Mucosa of descending colon (tissue), 3 donors: ENCODE measurements at regions not wholly inside any gene's neighbourhood (a gene's known extent, or its start where the extent isn't known, plus 50 kb on each side); places are given as distances from the start of the nearest gene placed in this dataset.

Experiments
- ATAC-seq: fragments of 200-7000 bp; cut with Tn5 transposase; one replicate; pipeline ENCODE4 v1.9.1; 2020; ENCODE audit warnings: mild to moderate bottlenecking, moderate library complexity
- DNase-seq, 3 donors: peaks; one replicate each; pipeline ENCODE4 v3.0.0-alpha.2; 2020
- H3K36me3 ChIP-seq: fragments of 200-600 bp; one replicate; pipeline ENCODE4 v1.8.0; 2021; ENCODE audit warnings: low read depth, mild to moderate bottlenecking
- H3K4me1 ChIP-seq: fragments of 200-600 bp; one replicate; pipeline ENCODE4 v1.8.0; 2021; ENCODE audit warnings: low read depth, mild to moderate bottlenecking
- H3K4me3 ChIP-seq: fragments of 200-600 bp; one replicate; pipeline ENCODE4 v1.8.0; 2021; ENCODE audit warnings: mild to moderate bottlenecking
- H3K9me3 ChIP-seq: fragments of 200-600 bp; one replicate; pipeline ENCODE4 v1.8.0; 2021; ENCODE audit warnings: mild to moderate bottlenecking
- intact Hi-C, 2 donors: fragments of 100-400 bp; cut with DNase I in 1 of 2; cut with micrococcal nuclease in 1 of 2; formaldehyde crosslinking; loops; one replicate each; pipeline versions ENCODE4 v1.11.0 to v1.11.1; 2022; cut with DNase I, micrococcal nuclease
- TF ChIP-seq, protein P1 (sequence below): fragments of 200-600 bp; IDR thresholded peaks from one replicate; pipeline ENCODE4 v1.8.0; 2022; ENCODE audit warnings: antibody characterized with exemption, mild to moderate bottlenecking
- donor health status: DM: no; HTN: no; CAD: no; lungs with moderate emphysema.
- donor health status: DM: no; HTN: no; CAD: no.
- donor health status: DM: no; HTN: yes; CAD: no.

DNA sequence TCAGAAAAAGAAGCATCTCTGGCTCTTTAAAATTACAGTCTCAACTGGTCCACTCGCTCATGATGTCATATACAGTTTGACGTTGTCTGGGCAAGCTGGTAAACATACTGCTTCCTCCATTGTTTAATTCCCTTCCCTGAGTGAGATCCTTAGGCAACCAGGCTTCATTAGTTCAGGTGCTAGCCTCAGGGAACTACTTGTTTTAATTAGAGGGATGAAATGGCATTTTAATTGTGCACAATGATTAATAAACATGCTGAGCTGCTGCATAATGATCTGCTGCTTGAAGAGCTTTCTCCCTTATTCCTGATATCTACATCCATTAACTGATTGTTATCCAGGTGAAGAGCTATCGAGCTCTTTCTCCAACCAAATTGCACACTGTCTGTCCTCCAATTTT lies 195.6 kb upstream of the ETAA1 start:
- ATAC-seq: no peak
- no peaks in the 10 kb centered on the region for H3K36me3 ChIP-seq

DNA sequence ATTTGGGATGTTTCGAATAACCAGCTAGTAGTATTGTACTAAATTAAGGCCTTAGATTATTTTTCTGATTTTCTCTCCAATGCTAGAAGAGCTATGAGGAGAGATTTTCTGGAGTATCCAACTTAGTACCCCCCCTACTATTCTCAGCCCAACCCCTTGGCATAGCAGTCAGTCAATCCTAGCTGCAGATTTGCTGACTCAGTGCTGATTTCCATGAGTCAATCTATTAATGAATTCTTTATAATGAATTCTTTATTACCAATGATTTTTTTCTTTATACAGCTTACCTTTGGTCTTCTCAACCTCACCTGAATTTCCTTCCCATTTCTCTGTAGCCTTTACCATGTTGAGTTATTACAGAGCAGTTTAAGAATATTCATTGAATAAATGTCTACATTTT lies 192.8 kb upstream of the ETAA1 start:
- no peaks in the 10 kb centered on the region for H3K36me3 ChIP-seq
- H3K9me3 ChIP-seq: no peaks in the 10 kb centered on the region
- DNase-seq (no peak), ATAC-seq (no peak)
- TF ChIP-seq, protein P1, sequence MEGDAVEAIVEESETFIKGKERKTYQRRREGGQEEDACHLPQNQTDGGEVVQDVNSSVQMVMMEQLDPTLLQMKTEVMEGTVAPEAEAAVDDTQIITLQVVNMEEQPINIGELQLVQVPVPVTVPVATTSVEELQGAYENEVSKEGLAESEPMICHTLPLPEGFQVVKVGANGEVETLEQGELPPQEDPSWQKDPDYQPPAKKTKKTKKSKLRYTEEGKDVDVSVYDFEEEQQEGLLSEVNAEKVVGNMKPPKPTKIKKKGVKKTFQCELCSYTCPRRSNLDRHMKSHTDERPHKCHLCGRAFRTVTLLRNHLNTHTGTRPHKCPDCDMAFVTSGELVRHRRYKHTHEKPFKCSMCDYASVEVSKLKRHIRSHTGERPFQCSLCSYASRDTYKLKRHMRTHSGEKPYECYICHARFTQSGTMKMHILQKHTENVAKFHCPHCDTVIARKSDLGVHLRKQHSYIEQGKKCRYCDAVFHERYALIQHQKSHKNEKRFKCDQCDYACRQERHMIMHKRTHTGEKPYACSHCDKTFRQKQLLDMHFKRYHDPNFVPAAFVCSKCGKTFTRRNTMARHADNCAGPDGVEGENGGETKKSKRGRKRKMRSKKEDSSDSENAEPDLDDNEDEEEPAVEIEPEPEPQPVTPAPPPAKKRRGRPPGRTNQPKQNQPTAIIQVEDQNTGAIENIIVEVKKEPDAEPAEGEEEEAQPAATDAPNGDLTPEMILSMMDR: no peak
- no peaks in the 10 kb centered on the region for H3K4me1 ChIP-seq
- no peak overlapping the region for H3K4me3 ChIP-seq
- intact Hi-C loops: no loop called here

More for the DNA sequence above, 195.6 kb upstream of the ETAA1 start:
- intact Hi-C loops: no loop called here
- no peaks in the 10 kb centered on the region for H3K9me3 ChIP-seq
- no peak for DNase-seq
- H3K4me1 ChIP-seq: no peaks in the 10 kb centered on the region
- no peak overlapping the region for H3K4me3 ChIP-seq
- TF ChIP-seq, protein P1: no peak

DNA sequence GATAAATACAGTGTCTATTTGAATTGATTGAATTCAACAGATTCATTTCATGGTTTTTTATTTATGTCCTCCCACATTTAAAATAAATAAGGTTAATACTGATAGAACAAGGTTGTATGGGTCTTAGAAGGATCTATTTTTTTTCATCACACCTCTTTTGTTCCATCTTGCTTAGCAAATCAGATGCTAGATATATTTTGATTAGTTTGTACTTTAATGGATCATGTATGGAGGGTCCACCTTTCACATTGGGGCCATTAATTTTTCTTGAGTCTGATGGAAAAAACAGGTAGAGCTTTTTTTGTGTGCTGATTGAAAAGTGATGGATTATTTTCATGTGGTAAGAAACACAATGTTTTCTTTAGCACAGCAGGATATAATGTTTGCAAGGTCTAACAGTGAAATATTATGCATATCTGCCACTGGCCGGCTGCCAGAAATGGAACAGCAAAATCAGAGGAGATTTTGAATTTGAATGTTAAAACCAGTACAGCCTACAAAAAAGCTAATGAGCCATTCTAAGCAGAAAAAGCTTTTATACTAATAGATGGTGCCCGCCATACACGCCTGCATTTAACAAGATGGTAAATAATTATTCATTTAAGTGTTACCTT lies 188.1 kb upstream of the ETAA1 start:
- Histone ChIP-seq H3K4me3 (no peak overlapping the region), H3K36me3 (no peaks in the 10 kb centered on the region), H3K9me3 (no peaks in the 10 kb centered on the region), H3K4me1 (no peaks in the 10 kb centered on the region)
- TF ChIP-seq, protein P1: no peak
- no peak for DNase-seq
- ATAC-seq: no peak
- intact Hi-C loops: no loop called here

DNA sequence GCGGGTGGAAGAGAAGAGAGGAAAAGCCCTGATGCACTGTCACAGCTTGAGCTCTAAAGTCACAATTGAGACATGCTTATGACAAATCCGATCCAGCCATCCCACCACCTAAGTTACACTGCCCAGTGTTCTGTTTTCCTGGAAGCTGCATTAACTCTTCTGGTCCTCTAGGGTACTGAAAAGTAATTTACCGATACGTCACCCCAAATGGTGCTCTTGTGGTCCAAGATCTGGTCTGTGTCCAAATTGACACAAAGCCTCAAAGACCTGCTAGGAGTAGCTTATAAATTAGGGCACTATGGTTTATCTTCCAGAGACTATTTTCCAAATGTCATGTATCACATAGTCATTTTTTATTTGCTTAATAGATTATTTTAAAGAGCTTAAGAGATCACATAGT lies 186.7 kb upstream of the ETAA1 start:
- Histone ChIP-seq H3K36me3 (no peaks in the 10 kb centered on the region), H3K4me3 (no peak overlapping the region), H3K9me3 (no peaks in the 10 kb centered on the region), H3K4me1 (no peaks in the 10 kb centered on the region)
- no peak for DNase-seq
- TF ChIP-seq, protein P1: no peak
- intact Hi-C loops: no loop called here
- ATAC-seq: no peak

DNA sequence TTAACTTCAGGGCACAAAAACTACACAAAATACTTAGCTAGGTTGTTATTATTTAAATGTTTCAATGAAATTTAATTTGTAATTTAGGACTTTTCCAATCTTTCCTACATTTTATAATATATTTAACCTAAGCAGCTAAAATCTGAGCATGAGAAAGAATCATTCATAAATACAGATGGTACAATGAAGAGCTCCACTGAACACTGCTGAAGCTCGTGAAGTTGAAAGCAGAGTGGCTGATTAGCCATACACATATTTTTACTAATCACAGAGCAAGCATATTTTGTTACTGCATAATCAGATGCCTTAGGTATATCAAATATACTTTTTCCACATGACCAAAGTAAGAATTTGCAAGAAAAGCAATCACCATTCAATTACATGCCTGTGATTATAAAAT lies 184.9 kb upstream of the ETAA1 start:
- Histone ChIP-seq H3K9me3 (no peaks in the 10 kb centered on the region), H3K4me3 (no peak overlapping the region), H3K36me3 (no peaks in the 10 kb centered on the region), H3K4me1 (no peaks in the 10 kb centered on the region)
- intact Hi-C loops: no loop called here
- ATAC-seq: no peak
- DNase-seq: no peak
- TF ChIP-seq, protein P1: no peak

DNA sequence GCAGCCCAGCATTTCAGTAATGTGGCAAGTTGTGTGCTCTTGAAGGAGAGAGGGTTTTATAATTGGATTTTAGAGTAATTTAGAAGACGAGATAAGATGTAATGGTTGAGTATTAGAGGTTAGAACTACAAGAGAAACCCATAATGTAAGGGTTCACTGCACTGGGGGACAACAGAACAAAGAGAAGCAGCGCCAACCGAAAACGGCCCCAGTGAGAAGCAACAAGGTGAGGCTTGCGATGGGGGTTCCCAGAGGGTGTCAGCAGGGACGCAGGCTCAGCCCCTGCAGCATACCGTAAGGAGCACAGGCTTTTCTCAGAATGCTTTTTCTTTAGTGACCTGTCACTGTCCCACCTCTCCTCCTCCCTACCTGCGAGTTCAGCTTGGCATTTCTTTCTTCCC lies 183.9 kb upstream of the ETAA1 start:
- no peaks in the 10 kb centered on the region for H3K4me1 ChIP-seq
- intact Hi-C loops: no loop called here
- TF ChIP-seq, protein P1: no peak
- H3K9me3 ChIP-seq: no peaks in the 10 kb centered on the region
- no peaks in the 10 kb centered on the region for H3K36me3 ChIP-seq
- ATAC-seq (no peak), DNase-seq (no peak)
- H3K4me3 ChIP-seq: no peak overlapping the region
